HEK293T (cell line): ENCODE measurements at regions not wholly inside any gene's neighbourhood (a gene's known extent, or its start where the extent isn't known, plus 50 kb on each side); places are given as distances from the start of the nearest gene placed in this dataset.

ENCODE experiments used
- CTCF ChIA-PET: fragments of 350-600 bp; formaldehyde crosslinking; extraction: SDS; loops from one replicate; lab custom pipeline; 2021; ENCODE audit warnings: antibody characterized with exemption, inconsistent platforms; lab: Yijun Ruan, JAX
- POLR2A ChIA-PET: fragments of 350-600 bp; formaldehyde crosslinking; extraction: SDS; loops from one replicate; lab custom pipeline; 2020; ENCODE audit warnings: antibody characterized with exemption, inconsistent platforms; lab: Yijun Ruan, JAX
- DNase-seq: peaks from one replicate; pipeline ENCODE4 v3.0.0; 2012; ENCODE audit warnings: mixed read lengths; ENCODE audit errors: extremely low spot score
- ARNT ChIP-seq: fragments of 450-650 bp; IDR thresholded peaks from 2 replicates; pipeline ENCODE4 v1.6.1; 2017; ENCODE audit warnings: mild to moderate bottlenecking
- BHLHE40 ChIP-seq: fragments of 450-650 bp; IDR thresholded peaks from 2 replicates; pipeline ENCODE4 v1.6.1; 2016; ENCODE audit warnings: mild to moderate bottlenecking, moderate library complexity, borderline replicate concordance
- CTBP1 ChIP-seq: fragments of 450-650 bp; IDR thresholded peaks from 2 replicates; pipeline ENCODE4 v1.6.1; 2016; ENCODE audit warnings: borderline replicate concordance
- ELF4 ChIP-seq: fragments of 450-650 bp; IDR thresholded peaks from 2 replicates; pipeline ENCODE4 v1.6.1; 2017; ENCODE audit warnings: antibody characterized with exemption
- FOXA1 ChIP-seq: fragments of 450-650 bp; IDR thresholded peaks from 2 replicates; pipeline ENCODE4 v1.6.1; 2016; ENCODE audit warnings: mild to moderate bottlenecking
- FOXK2 ChIP-seq: fragments of 450-650 bp; IDR thresholded peaks from 2 replicates; pipeline ENCODE4 v1.6.1; 2016; ENCODE audit warnings: mild to moderate bottlenecking
- FOXM1 ChIP-seq: fragments of 450-650 bp; IDR thresholded peaks from 2 replicates; pipeline ENCODE4 v1.6.1; 2017; ENCODE audit warnings: mild to moderate bottlenecking, borderline replicate concordance
- HDGF ChIP-seq: fragments of 450-650 bp; IDR thresholded peaks from 2 replicates; pipeline ENCODE4 v1.6.1; 2017; ENCODE audit warnings: antibody characterized with exemption, borderline replicate concordance
- L3MBTL2 ChIP-seq: fragments of 450-650 bp; conservative IDR thresholded peaks from 2 replicates; pipeline ENCODE4 v1.6.1; 2016; ENCODE audit warnings: mild to moderate bottlenecking
- LEF1 ChIP-seq: fragments of 450-650 bp; IDR thresholded peaks from 2 replicates; pipeline ENCODE4 v1.6.1; 2017; ENCODE audit warnings: mild to moderate bottlenecking, borderline replicate concordance
- NFRKB ChIP-seq: fragments of 450-650 bp; IDR thresholded peaks from 2 replicates; pipeline ENCODE4 v1.6.1; 2016; ENCODE audit warnings: mild to moderate bottlenecking, moderate library complexity
- SP1 ChIP-seq: fragments of 450-650 bp; IDR thresholded peaks from 2 replicates; pipeline ENCODE4 v1.6.1; 2017
- SUZ12 ChIP-seq: fragments of 450-650 bp; IDR thresholded peaks from 2 replicates; pipeline ENCODE4 v1.6.1; 2016; ENCODE audit warnings: mild to moderate bottlenecking
- TARDBP ChIP-seq: fragments of 450-650 bp; IDR thresholded peaks from 2 replicates; pipeline ENCODE4 v1.6.1; 2016
- ZNF384 ChIP-seq: fragments of 450-650 bp; IDR thresholded peaks from 2 replicates; pipeline ENCODE4 v1.6.1; 2016
- TF ChIP-seq, protein P1 (sequence below): fragments of 450-650 bp; IDR thresholded peaks from 2 replicates; pipeline ENCODE4 v1.6.1; 2016

- POLR2A ChIA-PET = no interaction called here
- no peak for DNase-seq
- TF ChIP-seq ELF4 = no peak
- no peak for TF ChIP-seq FOXA1
- TF ChIP-seq TARDBP = no peak
- TF ChIP-seq SP1 = no peak
- TF ChIP-seq SUZ12 = no peak
- no peak for TF ChIP-seq LEF1
- TF ChIP-seq ZNF384 = no peak
- no peak for TF ChIP-seq FOXM1
- TF ChIP-seq CTBP1 = no peak
- no peak for TF ChIP-seq NFRKB
- TF ChIP-seq FOXK2 = no peak
- no peak for TF ChIP-seq HDGF
- TF ChIP-seq ARNT = no peak
- TF ChIP-seq L3MBTL2 = no peak
- TF ChIP-seq, protein P1, sequence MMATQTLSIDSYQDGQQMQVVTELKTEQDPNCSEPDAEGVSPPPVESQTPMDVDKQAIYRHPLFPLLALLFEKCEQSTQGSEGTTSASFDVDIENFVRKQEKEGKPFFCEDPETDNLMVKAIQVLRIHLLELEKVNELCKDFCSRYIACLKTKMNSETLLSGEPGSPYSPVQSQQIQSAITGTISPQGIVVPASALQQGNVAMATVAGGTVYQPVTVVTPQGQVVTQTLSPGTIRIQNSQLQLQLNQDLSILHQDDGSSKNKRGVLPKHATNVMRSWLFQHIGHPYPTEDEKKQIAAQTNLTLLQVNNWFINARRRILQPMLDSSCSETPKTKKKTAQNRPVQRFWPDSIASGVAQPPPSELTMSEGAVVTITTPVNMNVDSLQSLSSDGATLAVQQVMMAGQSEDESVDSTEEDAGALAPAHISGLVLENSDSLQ = no peak
- no peak for TF ChIP-seq BHLHE40
- CTCF ChIA-PET = no interaction called here
Observed at GRCh38 chr2:129175051-129175450, 804.4 kb upstream of the RAB6C start.

DNA sequence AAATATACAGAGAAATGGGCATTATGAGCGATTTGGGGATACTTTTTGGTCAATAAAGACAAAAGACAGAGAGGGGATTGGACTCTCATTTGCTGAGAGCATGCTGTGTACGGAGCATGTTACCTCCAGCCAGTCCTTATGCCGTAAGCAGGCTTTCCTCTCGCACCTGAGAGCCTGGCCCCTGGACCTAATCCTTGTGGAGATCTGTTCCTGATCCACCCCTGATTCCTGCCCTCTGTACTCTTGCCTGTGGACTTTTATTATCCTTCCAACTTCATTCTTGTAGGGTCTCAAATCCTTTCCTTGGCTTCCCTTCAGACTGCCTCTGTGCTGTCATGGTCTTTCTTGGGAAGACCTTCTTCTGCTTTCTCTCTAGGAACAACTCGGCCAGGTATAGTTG lies 803.1 kb upstream of the RAB6C start:
- no peak for DNase-seq
- POLR2A ChIA-PET = no interaction called here
- no peak for TF ChIP-seq FOXA1
- TF ChIP-seq, protein P1 = no peak
- no peak for TF ChIP-seq ARNT
- no peak for TF ChIP-seq NFRKB
- no peak for TF ChIP-seq HDGF
- TF ChIP-seq LEF1 = no peak
- TF ChIP-seq FOXM1 = no peak
- no peak for TF ChIP-seq TARDBP
- TF ChIP-seq CTBP1 = no peak
- TF ChIP-seq L3MBTL2 = no peak
- TF ChIP-seq SUZ12 = no peak
- no peak for TF ChIP-seq ELF4
- TF ChIP-seq SP1 = no peak
- no peak for TF ChIP-seq BHLHE40
- TF ChIP-seq ZNF384 = no peak
- CTCF ChIA-PET = no interaction called here

DNA sequence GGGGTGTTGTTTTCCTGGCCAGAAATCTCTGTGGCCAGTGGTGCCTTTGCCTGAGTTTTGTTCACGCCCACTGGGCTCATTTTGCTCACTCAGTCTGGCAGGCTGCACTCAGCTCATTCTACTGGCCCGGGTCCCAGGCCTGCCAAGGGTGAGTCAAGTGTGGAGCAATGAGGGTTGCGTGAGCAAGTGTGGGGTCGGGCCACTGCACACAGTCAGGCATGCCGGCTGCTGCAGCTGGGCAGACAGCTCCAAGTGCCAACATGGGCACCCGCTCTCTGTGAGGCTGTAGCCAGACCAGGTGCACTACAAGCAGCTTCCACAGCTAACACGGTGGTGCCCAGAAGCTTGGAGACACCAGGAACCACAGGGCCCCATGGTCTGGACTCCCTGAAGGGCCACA lies 801.1 kb upstream of the RAB6C start:
- POLR2A ChIA-PET = no interaction called here
- DNase-seq = no peak
- CTCF ChIA-PET = no interaction called here
- TF ChIP-seq TARDBP (no peak), ZNF384 (no peak), NFRKB (no peak), BHLHE40 (no peak), SUZ12 (no peak), HDGF (no peak), FOXM1 (no peak), SP1 (no peak), FOXA1 (no peak), LEF1 (no peak), FOXK2 (no peak), L3MBTL2 (no peak), ARNT (no peak), ELF4 (no peak), CTBP1 (no peak)
- TF ChIP-seq, protein P1 = no peak

- DNase-seq = no peak
- TF ChIP-seq, protein P1 = no peak
- TF ChIP-seq FOXK2 (no peak), FOXA1 (no peak), LEF1 (no peak), TARDBP (no peak), HDGF (no peak), ARNT (no peak), ZNF384 (no peak), ELF4 (no peak), NFRKB (no peak), SP1 (no peak), FOXM1 (no peak), SUZ12 (no peak)
- ChIA-PET POLR2A (no interaction called here), CTCF (no interaction called here)
Observed at GRCh38 chr2:129179199-129179598, 800.3 kb upstream of the RAB6C start.

DNA sequence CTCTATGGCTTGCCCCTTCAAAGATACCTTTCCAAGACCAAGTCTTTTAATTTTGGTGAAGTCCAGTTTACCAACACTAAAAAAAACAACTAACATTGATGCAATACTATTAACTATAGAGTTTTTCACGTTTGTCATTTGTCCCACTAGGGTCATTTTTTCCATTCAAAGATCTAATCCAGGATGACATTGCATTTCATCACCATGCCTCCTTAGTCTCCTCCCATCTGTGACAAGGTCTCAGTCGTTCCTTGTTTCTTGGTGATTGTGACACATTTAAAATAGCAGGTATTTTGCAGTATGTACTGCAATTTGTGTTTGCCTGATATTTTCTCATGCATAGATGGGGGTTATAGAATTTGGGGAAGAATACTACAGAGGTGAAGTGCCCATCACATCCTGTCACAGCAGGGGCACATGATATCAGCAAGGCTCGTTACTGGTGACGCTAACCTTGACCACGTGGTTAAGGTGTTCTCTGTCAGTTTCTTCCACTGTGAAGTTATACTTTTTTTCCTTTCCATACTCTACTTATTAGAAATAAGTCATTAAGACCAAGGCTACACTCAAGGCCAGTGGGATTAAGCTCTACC lies 799.2 kb upstream of the RAB6C start:
- DNase-seq = no peak
- TF ChIP-seq FOXK2 (no peak), TARDBP (no peak), CTBP1 (no peak), FOXM1 (no peak), SP1 (no peak), HDGF (no peak), ARNT (no peak), BHLHE40 (no peak), L3MBTL2 (no peak)
- ChIA-PET POLR2A (no interaction called here), CTCF (no interaction called here)

DNA sequence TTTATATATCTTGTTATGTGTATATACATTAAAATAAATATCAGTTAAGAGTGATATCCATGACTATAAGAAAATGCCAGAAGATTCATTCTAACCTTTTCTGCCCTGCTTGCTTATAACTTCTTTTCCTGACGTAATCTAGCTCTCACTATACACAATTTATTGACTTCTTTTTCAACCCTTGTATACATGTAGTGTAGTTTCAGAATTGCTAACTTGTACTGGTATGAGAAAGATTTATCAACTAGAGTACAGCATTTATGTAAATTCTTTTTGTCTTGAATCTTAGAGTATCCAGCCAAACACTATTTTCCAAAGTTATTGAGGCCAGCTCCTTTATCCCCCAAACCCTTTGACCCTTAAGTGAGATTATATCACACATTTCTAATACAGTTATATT lies 798.0 kb upstream of the RAB6C start:
- DNase-seq = no peak
- ChIA-PET CTCF (no interaction called here), POLR2A (no interaction called here)
- TF ChIP-seq HDGF (no peak), SP1 (no peak), ZNF384 (no peak), FOXM1 (no peak), FOXK2 (no peak), ELF4 (no peak)
